Esophagus squamous epithelium (tissue), 5 donors: ENCODE measurements at regions not wholly inside any gene's neighbourhood (a gene's known extent, or its start where the extent isn't known, plus 50 kb on each side); places are given as distances from the start of the nearest gene placed in this dataset.

Source experiments
- DNase-seq: peaks from one replicate; lab custom pipeline; 2025; lab: John Stamatoyannopoulos, UW
- H3K27ac ChIP-seq, 4 donors: fragments of 200-600 bp; sonication (generic); one replicate each; pipeline ENCODE4 v1.5.1; 2016 to 2019; ENCODE audit warnings: mild to moderate bottlenecking in 1 of 4
- H3K27me3 ChIP-seq, 4 donors: fragments of 200-600 bp; sonication (generic); 1 replicate in 3 of 4; 2 replicates in 1 of 4; pipeline versions ENCODE4 v1.5.1 to v1.6.0; 2017 to 2021; ENCODE audit warnings: antibody characterized with exemption in 1 of 4
- H3K36me3 ChIP-seq, 3 donors: fragments of 200-600 bp; sonication (generic); one replicate each; pipeline ENCODE4 v1.5.1; 2016 to 2019
- H3K4me1 ChIP-seq, 3 donors: fragments of 200-600 bp; sonication (generic); one replicate each; pipeline ENCODE4 v1.5.1; 2017 to 2019
- H3K4me3 ChIP-seq, 4 donors: fragments of 200-600 bp; sonication (generic); 1 replicate in 3 of 4; 2 replicates in 1 of 4; pipeline ENCODE4 v1.5.1; 2016 to 2019; ENCODE audit warnings: mild to moderate bottlenecking in 2 of 4, moderate library complexity in 1 of 4
- H3K9me3 ChIP-seq, 3 donors: fragments of 200-600 bp; sonication (generic); one replicate each; pipeline ENCODE4 v1.5.1; 2016 to 2019
- CTCF ChIP-seq, 6 experiments: fragments of 450-650 bp in 4 of 6; fragments of 200-600 bp in 2 of 6; sonication (generic) in 2 of 6; IDR thresholded peaks; one replicate each; pipeline ENCODE4 v1.5.1; 2016 to 2019; ENCODE audit warnings: antibody characterized with exemption in 6 of 6, mild to moderate bottlenecking in 4 of 6, moderate library complexity in 4 of 6
- POLR2A ChIP-seq, 4 donors: fragments of 450-650 bp; IDR thresholded peaks; one replicate each; pipeline ENCODE4 v1.6.1; 2017; ENCODE audit warnings: antibody characterized with exemption in 4 of 4, mild to moderate bottlenecking in 4 of 4, moderate library complexity in 3 of 4
- WGBS, 2 donors: methylation state at CpG; one replicate each; pipeline ENCODE4 v1.1.5; 2018; 5-methylcytosine and 5-hydroxymethylcytosine counted together
- intact Hi-C: fragments of 100-400 bp; cut with DNase I; formaldehyde crosslinking; loops from one replicate; pipeline ENCODE4 v1.15.0; 2022
- donor health status: DM: yes; HTN: yes; CAD: no.

DNA sequence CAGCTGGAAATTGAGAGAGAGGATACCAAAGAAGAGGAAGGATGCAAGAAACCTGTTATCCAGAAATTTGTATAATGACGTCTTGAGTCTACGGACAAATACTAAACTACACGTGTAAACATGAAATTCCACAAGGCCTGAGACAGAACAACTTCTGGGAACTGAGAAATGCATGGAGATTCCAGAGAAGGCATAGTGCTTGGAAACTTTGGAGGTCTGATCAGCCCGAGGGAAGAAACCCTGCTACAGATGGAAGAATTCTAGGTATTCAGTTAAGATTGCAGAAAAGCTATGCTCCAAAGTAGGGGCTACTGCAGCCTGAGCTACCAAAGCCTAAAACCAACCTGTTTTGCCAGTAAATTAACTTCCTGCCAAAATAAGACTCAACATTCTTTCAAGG, 120.4 kb downstream of the PDCL3 start:
- Histone ChIP-seq H3K4me3 (no peak overlapping the region), H3K9me3 (no peaks in the 10 kb centered on the region), H3K27me3 (no peaks in the 10 kb centered on the region), H3K4me1 (no peaks in the 10 kb centered on the region), H3K36me3 (no peaks in the 10 kb centered on the region), H3K27ac (no peak overlapping the region)
- DNase-seq, result no peak
- intact Hi-C loops, result no loop called here
- 84 to 85% methylated on average over 4 of the region's 4 CpGs for whole genome bisulfite sequencing, 2 donors
- TF ChIP-seq CTCF (IDR thresholded peaks at IDR 0.05) (no peak), POLR2A (IDR thresholded peaks at IDR 0.05) (no peak)

- intact Hi-C loops, result no loop called here
- Histone ChIP-seq H3K4me3 (no peak overlapping the region), H3K36me3 (no peaks in the 10 kb centered on the region), H3K27ac (no peak overlapping the region), H3K4me1 (no peaks in the 10 kb centered on the region), H3K9me3 (peaks cover 0 to 15% (median 0%) of the 10 kb centered on the region in 3 donors), H3K27me3 (no peaks in the 10 kb centered on the region)
- 69 to 76% methylated on average over 2 to 3 of the region's 3 CpGs for WGBS, 2 donors
- TF ChIP-seq POLR2A (IDR thresholded peaks at IDR 0.05) (no peak), CTCF (IDR thresholded peaks at IDR 0.05) (no peak)
- no peak for DNase-seq
These were observed 128.1 kb upstream of the NPAS2 start for GRCh38 chr2:100691846-100692245.

- WGBS, 2 donors, result 85 to 89% methylated on average over 3 to 5 of the region's 5 CpGs
These were observed 127.6 kb upstream of the NPAS2 start for GRCh38 chr2:100692381-100692780.

DNA sequence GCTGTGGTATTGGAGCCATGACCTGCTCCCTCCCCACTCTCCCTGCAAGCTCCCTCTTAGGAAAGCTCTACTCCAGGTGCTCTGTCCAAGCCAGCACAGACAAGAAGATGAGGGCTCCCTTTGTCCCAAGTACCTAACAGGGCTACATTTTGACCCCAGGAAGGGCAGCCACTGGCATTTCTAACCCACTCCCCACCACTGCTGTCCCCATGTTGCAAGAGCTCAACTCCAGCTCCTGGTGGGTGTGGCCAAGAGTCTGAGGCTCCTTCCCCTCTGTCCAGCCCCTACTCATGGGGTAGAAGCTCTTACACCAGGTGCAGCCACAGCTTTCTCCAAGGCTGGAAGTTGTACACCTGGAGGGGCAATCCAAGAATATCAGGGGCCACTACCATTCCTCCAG, 127.0 kb upstream of the NPAS2 start:
- no peaks in the 10 kb centered on the region for H3K4me1 ChIP-seq
- H3K27me3 ChIP-seq, result no peaks in the 10 kb centered on the region
- no peaks in the 10 kb centered on the region for H3K36me3 ChIP-seq
- DNase-seq, result no peak
- peaks cover 0 to 19% (median 0%) of the 10 kb centered on the region in 3 donors for H3K9me3 ChIP-seq
- TF ChIP-seq POLR2A (IDR thresholded peaks at IDR 0.05) (no peak), CTCF (IDR thresholded peaks at IDR 0.05) (no peak)
- intact Hi-C loops, result no loop called here
- H3K4me3 ChIP-seq, result no peak overlapping the region
- H3K27ac ChIP-seq, result no peak overlapping the region

More at GRCh38 chr2:100692381-100692780, 127.6 kb upstream of the NPAS2 start:
- intact Hi-C loops, result no loop called here
- no peak for DNase-seq
- Histone ChIP-seq H3K4me1 (no peaks in the 10 kb centered on the region), H3K27ac (no peak overlapping the region), H3K27me3 (no peaks in the 10 kb centered on the region), H3K36me3 (no peaks in the 10 kb centered on the region), H3K4me3 (no peak overlapping the region), H3K9me3 (peaks cover 0 to 19% (median 0%) of the 10 kb centered on the region in 3 donors)
- TF ChIP-seq POLR2A (IDR thresholded peaks at IDR 0.05) (no peak), CTCF (IDR thresholded peaks at IDR 0.05) (no peak)

DNA sequence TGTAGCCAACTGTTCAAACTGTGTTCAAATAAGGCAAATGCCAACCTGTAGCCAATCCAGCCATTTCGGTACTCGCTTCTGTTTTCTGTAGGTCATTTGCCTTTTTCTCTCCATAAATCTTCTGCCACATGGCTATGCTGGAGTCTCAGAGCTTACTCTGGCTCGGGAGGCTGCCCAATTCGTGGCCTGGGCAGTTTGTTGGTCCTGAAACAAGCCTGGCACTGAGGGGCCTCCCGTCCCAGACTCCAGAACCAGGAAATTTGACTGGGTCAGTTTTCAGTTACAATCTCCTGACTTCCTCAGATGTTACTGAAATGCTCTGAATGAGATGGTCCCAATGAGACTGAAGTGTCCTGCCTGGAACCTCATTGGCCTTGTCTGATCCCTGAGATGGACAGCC, 120.8 kb upstream of the NPAS2 start:
- H3K27me3 ChIP-seq, result no peaks in the 10 kb centered on the region
- DNase-seq, result no peak
- no peak overlapping the region for H3K27ac ChIP-seq
- 89 to 94% methylated on average over 2 of the region's 5 CpGs for WGBS, 2 donors
- H3K9me3 ChIP-seq, result peaks cover 0 to 19% (median 0%) of the 10 kb centered on the region in 3 donors
- H3K4me3 ChIP-seq, result no peak overlapping the region
- H3K36me3 ChIP-seq, result no peaks in the 10 kb centered on the region
- TF ChIP-seq POLR2A (IDR thresholded peaks at IDR 0.05) (no peak), CTCF (IDR thresholded peaks at IDR 0.05) (no peak)
- intact Hi-C loops, result no loop called here
- no peaks in the 10 kb centered on the region for H3K4me1 ChIP-seq
